Ishikawa (cell line): ENCODE measurements at regions not wholly inside any gene's neighbourhood (a gene's known extent, or its start where the extent isn't known, plus 50 kb on each side); places are given as distances from the start of the nearest gene placed in this dataset.

ENCODE experiments used
- CEBPB ChIP-seq: IDR thresholded peaks from 2 replicates; pipeline ENCODE4 v1.6.1; 2012
- CREB1 ChIP-seq: IDR thresholded peaks from 2 replicates; pipeline ENCODE4 v1.6.1; 2012; ENCODE audit warnings: low read depth
- EGR1 ChIP-seq: IDR thresholded peaks from 2 replicates; pipeline ENCODE4 v1.6.1; 2012
- EP300 ChIP-seq: IDR thresholded peaks from 2 replicates; pipeline ENCODE4 v1.6.1; 2012; ENCODE audit warnings: borderline replicate concordance
- FOXM1 ChIP-seq: IDR thresholded peaks from 2 replicates; pipeline ENCODE4 v1.6.1; 2012; ENCODE audit warnings: low read depth, borderline replicate concordance
- MAX ChIP-seq: IDR thresholded peaks from 2 replicates; pipeline ENCODE4 v1.6.1; 2012
- NFIC ChIP-seq: IDR thresholded peaks from 2 replicates; pipeline ENCODE4 v1.6.1; 2012
- RAD21 ChIP-seq: IDR thresholded peaks from 2 replicates; pipeline ENCODE4 v1.6.1; 2012; ENCODE audit warnings: low read depth
- REST ChIP-seq: IDR thresholded peaks from 2 replicates; pipeline ENCODE4 v1.6.1; 2012; ENCODE audit warnings: low read depth, mild to moderate bottlenecking
- TAF1 ChIP-seq: IDR thresholded peaks from 2 replicates; pipeline ENCODE4 v1.6.1; 2012; ENCODE audit warnings: low read depth, mild to moderate bottlenecking
- TCF12 ChIP-seq: IDR thresholded peaks from 2 replicates; pipeline ENCODE4 v1.6.1; 2012; ENCODE audit warnings: low read depth
- TEAD4 ChIP-seq: IDR thresholded peaks from 2 replicates; pipeline ENCODE4 v1.6.1; 2012
- USF1 ChIP-seq: IDR thresholded peaks from 2 replicates; pipeline ENCODE4 v1.6.1; 2012
- YY1 ChIP-seq: IDR thresholded peaks from 2 replicates; pipeline ENCODE4 v1.6.1; 2012; ENCODE audit warnings: low read depth
- ZBTB7A ChIP-seq: IDR thresholded peaks from 2 replicates; pipeline ENCODE4 v1.6.1; 2012; ENCODE audit warnings: low read depth

- TF ChIP-seq CREB1 (no peak), EP300 (no peak), ZBTB7A (no peak), YY1 (no peak), TEAD4 (no peak), USF1 (no peak), FOXM1 (no peak), RAD21 (no peak), TAF1 (no peak), TCF12 (no peak), CEBPB (no peak), EGR1 (no peak), MAX (no peak), NFIC (no peak), REST (no peak)
Observed at GRCh38 chr1:87799451-87799850, 470.8 kb downstream of the LMO4 start.

- TF ChIP-seq MAX: no peak
- TF ChIP-seq RAD21: no peak
- TF ChIP-seq TEAD4: no peak
- no peak for TF ChIP-seq CEBPB
- no peak for TF ChIP-seq TAF1
- no peak for TF ChIP-seq FOXM1
- no peak for TF ChIP-seq YY1
- TF ChIP-seq NFIC: no peak
Observed at GRCh38 chr1:87800006-87800405, 471.3 kb downstream of the LMO4 start.

GRCh38 chr1:87803375-87803774 is 474.7 kb downstream of the LMO4 start:
- TF ChIP-seq RAD21: no peak
- TF ChIP-seq ZBTB7A: no peak
- no peak for TF ChIP-seq YY1
- no peak for TF ChIP-seq TCF12
- no peak for TF ChIP-seq FOXM1
- TF ChIP-seq EGR1: no peak
- TF ChIP-seq USF1: no peak
- TF ChIP-seq NFIC: no peak
- no peak for TF ChIP-seq TAF1
- TF ChIP-seq EP300: no peak
- no peak for TF ChIP-seq MAX
- TF ChIP-seq REST: no peak
- TF ChIP-seq CEBPB: no peak
- no peak for TF ChIP-seq TEAD4
- no peak for TF ChIP-seq CREB1

GRCh38 chr1:87804128-87804527 is 475.4 kb downstream of the LMO4 start:
- TF ChIP-seq MAX (no peak), ZBTB7A (no peak), USF1 (no peak)

- TF ChIP-seq TCF12 (0 out of 2 replicates have a peak, but pooled peaks have one; percentile 54), EP300 (peak; percentile 68; the same call in 1 of the 2 replicates), TEAD4 (peak; percentile 70), FOXM1 (peak; percentile 59; the same call in 1 of the 2 replicates), EGR1 (no peak), USF1 (no peak), REST (no peak), CEBPB (no peak), CREB1 (no peak), ZBTB7A (no peak), NFIC (peak; percentile 73), YY1 (no peak), MAX (peak; percentile 50; the same call in 1 of the 2 replicates)
Observed at GRCh38 chr1:87805666-87806378, 477.1 kb downstream of the LMO4 start.
